Testis (tissue), 2 donors: ENCODE measurements at regions not wholly inside any gene's neighbourhood (a gene's known extent, or its start where the extent isn't known, plus 50 kb on each side); places are given as distances from the start of the nearest gene placed in this dataset.

ENCODE experiments used
- DNase-seq: peaks from one replicate; pipeline ENCODE4 v3.0.0-alpha.2; 2019
- H3K27ac ChIP-seq, 2 donors: fragments of 200-600 bp; sonication (generic); one replicate each; pipeline ENCODE4 v1.5.1; 2019
- H3K27me3 ChIP-seq: fragments of 200-600 bp; sonication (generic); one replicate; pipeline ENCODE4 v1.5.1; 2019
- H3K36me3 ChIP-seq: fragments of 200-600 bp; sonication (generic); one replicate; pipeline ENCODE4 v1.5.1; 2017; ENCODE audit warnings: low read depth; ENCODE audit errors: missing control alignments
- H3K4me1 ChIP-seq: fragments of 200-600 bp; sonication (generic); one replicate; pipeline ENCODE4 v1.5.1; 2019
- H3K4me3 ChIP-seq, 2 donors: fragments of 200-600 bp; sonication (generic); one replicate each; pipeline ENCODE4 v1.5.1; 2017 to 2019
- H3K9me3 ChIP-seq: fragments of 200-600 bp; sonication (generic); one replicate; pipeline ENCODE4 v1.5.1; 2017
- CTCF ChIP-seq, 3 experiments: fragments of 450-650 bp in 2 of 3; fragments of 200-600 bp in 1 of 3; sonication (generic) in 1 of 3; IDR thresholded peaks; one replicate each; pipeline ENCODE4 v1.5.1; 2016 to 2019; ENCODE audit warnings: antibody characterized with exemption in 3 of 3, mild to moderate bottlenecking in 2 of 3, moderate library complexity in 1 of 3
- POLR2A ChIP-seq: fragments of 450-650 bp; IDR thresholded peaks from one replicate; pipeline ENCODE4 v1.6.1; 2017; ENCODE audit warnings: antibody characterized with exemption, mild to moderate bottlenecking, moderate library complexity
- WGBS, 2 donors: methylation state at CpG; one replicate each; pipeline ENCODE4 v1.1.5; 2018; 5-methylcytosine and 5-hydroxymethylcytosine counted together
- intact Hi-C: fragments of 100-400 bp; cut with DNase I; formaldehyde crosslinking; loops from one replicate; pipeline ENCODE4 v1.15.1; 2023; ENCODE audit warnings: low total_unique reads

- TF ChIP-seq POLR2A: no peak
- TF ChIP-seq CTCF (IDR thresholded peaks at IDR 0.05): no peak
- H3K36me3 ChIP-seq: no peaks in the 10 kb centered on the region
- no peak overlapping the region for H3K27ac ChIP-seq
- DNase-seq: no peak
- no peaks in the 10 kb centered on the region for H3K9me3 ChIP-seq
- H3K4me3 ChIP-seq: no peak overlapping the region
- H3K27me3 ChIP-seq: no peaks in the 10 kb centered on the region
- no peaks in the 10 kb centered on the region for H3K4me1 ChIP-seq
- intact Hi-C loops: no loop called here
- 78 to 82% methylated on average over 5 of the region's 5 CpGs for WGBS, 2 donors
Measured at GRCh38 chr11:104830508-104830907, 67.8 kb downstream of the CASP12 start.

- no peak overlapping the region for H3K4me3 ChIP-seq
- no peaks in the 10 kb centered on the region for H3K27me3 ChIP-seq
- WGBS, 2 donors: 67 to 76% methylated on average over 2 of the region's 2 CpGs
- no peaks in the 10 kb centered on the region for H3K9me3 ChIP-seq
- no peaks in the 10 kb centered on the region for H3K4me1 ChIP-seq
- TF ChIP-seq POLR2A: no peak
- TF ChIP-seq CTCF (IDR thresholded peaks at IDR 0.05): no peak
- no peak overlapping the region for H3K27ac ChIP-seq
- DNase-seq: no peak
- intact Hi-C loops: no loop called here
- no peaks in the 10 kb centered on the region for H3K36me3 ChIP-seq
Measured at GRCh38 chr11:104830080-104830479, 68.2 kb downstream of the CASP12 start.

GRCh38 chr11:104826772-104827171 lies 71.5 kb downstream of the CASP12 start:
- DNase-seq: no peak
- TF ChIP-seq CTCF (IDR thresholded peaks at IDR 0.05) (no peak), POLR2A (no peak)
- H3K27me3 ChIP-seq: no peaks in the 10 kb centered on the region
- H3K9me3 ChIP-seq: no peaks in the 10 kb centered on the region
- WGBS, 2 donors: 88 to 89% methylated on average over 1 of the region's 1 CpG
- H3K4me3 ChIP-seq: no peak overlapping the region
- no peak overlapping the region for H3K27ac ChIP-seq
- H3K4me1 ChIP-seq: no peaks in the 10 kb centered on the region
- intact Hi-C loops: no loop called here
- H3K36me3 ChIP-seq: no peaks in the 10 kb centered on the region

GRCh38 chr11:104823657-104824056 lies 74.6 kb downstream of the CASP12 start:
- H3K9me3 ChIP-seq: no peaks in the 10 kb centered on the region
- WGBS, 2 donors: 86 to 91% methylated on average over 1 of the region's 1 CpG
- DNase-seq: no peak
- no peaks in the 10 kb centered on the region for H3K36me3 ChIP-seq
- H3K27me3 ChIP-seq: no peaks in the 10 kb centered on the region
- intact Hi-C loops: no loop called here
- no peak overlapping the region for H3K4me3 ChIP-seq
- no peaks in the 10 kb centered on the region for H3K4me1 ChIP-seq
- no peak for TF ChIP-seq CTCF (IDR thresholded peaks at IDR 0.05)
- TF ChIP-seq POLR2A: no peak
- H3K27ac ChIP-seq: no peak overlapping the region

GRCh38 chr11:104820431-104820830 lies 77.8 kb downstream of the CASP12 start:
- WGBS, 2 donors: 94 to 95% methylated on average over 2 of the region's 2 CpGs
- no peaks in the 10 kb centered on the region for H3K4me1 ChIP-seq
- intact Hi-C loops: no loop called here

More at GRCh38 chr11:104820431-104820830, 77.8 kb downstream of the CASP12 start:
- TF ChIP-seq CTCF (IDR thresholded peaks at IDR 0.05): no peak
- H3K9me3 ChIP-seq: no peaks in the 10 kb centered on the region
- no peak overlapping the region for H3K4me3 ChIP-seq
- H3K27me3 ChIP-seq: no peaks in the 10 kb centered on the region
- no peak overlapping the region for H3K27ac ChIP-seq
- DNase-seq: no peak
- H3K36me3 ChIP-seq: no peaks in the 10 kb centered on the region
